MM.1S (cell line): ENCODE measurements at regions not wholly inside any gene's neighbourhood (a gene's known extent, or its start where the extent isn't known, plus 50 kb on each side); places are given as distances from the start of the nearest gene placed in this dataset.

ENCODE experiments used
- EZH2phosphoT487 ChIP-seq: fragments of 300-600 bp; sonication (generic); IDR thresholded peaks from 2 replicates; pipeline ENCODE4 v1.6.1; 2018; ENCODE audit warnings: antibody characterized with exemption, low read length
- TF ChIP-seq, protein P1 (sequence below): fragments of 300-600 bp; sonication (generic); IDR thresholded peaks from 2 replicates; pipeline ENCODE4 v1.5.1; 2016; ENCODE audit warnings: antibody characterized with exemption, low read length, mixed read lengths

DNA sequence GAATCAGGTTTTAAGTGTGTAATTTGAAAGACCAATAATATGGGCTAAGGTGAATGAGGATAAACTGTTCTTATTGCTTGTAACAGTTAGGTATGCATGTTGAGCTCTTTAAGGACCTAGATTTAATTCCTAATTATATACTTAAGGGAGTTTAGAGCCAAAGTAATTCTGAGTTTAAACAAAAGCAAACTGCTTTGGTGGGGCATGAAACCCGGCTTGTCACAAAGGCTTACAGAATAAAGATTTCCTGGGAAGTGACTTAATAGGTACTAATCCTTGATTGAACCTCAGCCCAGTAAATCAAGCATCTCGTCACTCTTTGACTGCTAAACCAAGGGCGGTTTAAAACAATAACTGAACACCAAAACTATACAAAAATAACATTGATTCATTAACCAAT is 1324.2 kb downstream of the RPA4 start:
- TF ChIP-seq, protein P1, sequence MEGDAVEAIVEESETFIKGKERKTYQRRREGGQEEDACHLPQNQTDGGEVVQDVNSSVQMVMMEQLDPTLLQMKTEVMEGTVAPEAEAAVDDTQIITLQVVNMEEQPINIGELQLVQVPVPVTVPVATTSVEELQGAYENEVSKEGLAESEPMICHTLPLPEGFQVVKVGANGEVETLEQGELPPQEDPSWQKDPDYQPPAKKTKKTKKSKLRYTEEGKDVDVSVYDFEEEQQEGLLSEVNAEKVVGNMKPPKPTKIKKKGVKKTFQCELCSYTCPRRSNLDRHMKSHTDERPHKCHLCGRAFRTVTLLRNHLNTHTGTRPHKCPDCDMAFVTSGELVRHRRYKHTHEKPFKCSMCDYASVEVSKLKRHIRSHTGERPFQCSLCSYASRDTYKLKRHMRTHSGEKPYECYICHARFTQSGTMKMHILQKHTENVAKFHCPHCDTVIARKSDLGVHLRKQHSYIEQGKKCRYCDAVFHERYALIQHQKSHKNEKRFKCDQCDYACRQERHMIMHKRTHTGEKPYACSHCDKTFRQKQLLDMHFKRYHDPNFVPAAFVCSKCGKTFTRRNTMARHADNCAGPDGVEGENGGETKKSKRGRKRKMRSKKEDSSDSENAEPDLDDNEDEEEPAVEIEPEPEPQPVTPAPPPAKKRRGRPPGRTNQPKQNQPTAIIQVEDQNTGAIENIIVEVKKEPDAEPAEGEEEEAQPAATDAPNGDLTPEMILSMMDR: no peak
- TF ChIP-seq EZH2phosphoT487: no peak
